ENCODE measurements at regions not wholly inside any gene's neighbourhood (a gene's known extent, or its start where the extent isn't known, plus 50 kb on each side); places are given as distances from the start of the nearest gene placed in this dataset.
"Not testable (repeated sequence)": the region's sequence is repeated elsewhere in the genome, so short reads cannot be mapped to it uniquely, and the experiment has no call there.

GRCh38 chrX:110520652-110521051 is 162.0 kb downstream of the RTL9 start:
- TF ChIP-seq REST (IDR thresholded peaks at IDR 0.05); CTCF (IDR thresholded peaks at IDR 0.05; ENCODE audit: low read depth, low read length, missing input control); ZBTB33 (IDR thresholded peaks at IDR 0.05); GABPA (IDR thresholded peaks at IDR 0.05 in 1 of 2, conservative IDR thresholded peaks at IDR 0.05 in 1 of 2); YY1 (IDR thresholded peaks at IDR 0.05); EGR1 (IDR thresholded peaks at IDR 0.05; ENCODE audit: low read depth in 2 of 2); JUND (IDR thresholded peaks at IDR 0.05); MAX (IDR thresholded peaks at IDR 0.05); HNF4G (IDR thresholded peaks at IDR 0.05); FOXA1 (IDR thresholded peaks at IDR 0.05): not testable (repeated sequence)
